Hepatocyte (in vitro differentiated cells): ENCODE measurements at regions not wholly inside any gene's neighbourhood (a gene's known extent, or its start where the extent isn't known, plus 50 kb on each side); places are given as distances from the start of the nearest gene placed in this dataset.

Experiments
- DNase-seq: peaks from one replicate; pipeline ENCODE4 v3.0.0-alpha.2; 2016; ENCODE audit warnings: low spot score
- H2AFZ ChIP-seq: fragments of 200-600 bp; sonication (generic); 2 replicates; pipeline ENCODE4 v1.6.0; 2016; ENCODE audit warnings: antibody characterized with exemption, mild to moderate bottlenecking
- H3K27ac ChIP-seq: fragments of 200-600 bp; sonication (generic); 2 replicates; pipeline ENCODE4 v1.5.1; 2016; ENCODE audit warnings: mild to moderate bottlenecking
- H3K27me3 ChIP-seq: fragments of 200-600 bp; sonication (generic); 2 replicates; pipeline ENCODE4 v1.6.1; 2016
- H3K36me3 ChIP-seq: fragments of 200-600 bp; sonication (generic); replicated peaks from 2 replicates; pipeline ENCODE4 v1.5.1; 2016; ENCODE audit warnings: low read depth; ENCODE audit not compliant: insufficient read depth
- H3K4me1 ChIP-seq: fragments of 200-600 bp; sonication (generic); 2 replicates; pipeline ENCODE4 v1.5.1; 2016; ENCODE audit warnings: mild to moderate bottlenecking, moderate library complexity; ENCODE audit not compliant: insufficient read depth
- H3K4me2 ChIP-seq: fragments of 200-600 bp; sonication (generic); 2 replicates; pipeline ENCODE4 v1.6.0; 2016
- H3K4me3 ChIP-seq: fragments of 200-600 bp; sonication (generic); 2 replicates; pipeline ENCODE4 v1.5.1; 2016; ENCODE audit warnings: mild to moderate bottlenecking
- H3K79me2 ChIP-seq: fragments of 200-600 bp; sonication (generic); 2 replicates; pipeline ENCODE4 v1.6.0; 2017; ENCODE audit warnings: mild to moderate bottlenecking
- H3K9me2 ChIP-seq: fragments of 200-600 bp; sonication (generic); replicated peaks from 2 replicates; pipeline ENCODE4 v1.6.0; 2017; ENCODE audit warnings: mild to moderate bottlenecking; ENCODE audit not compliant: insufficient read depth
- H3K9me3 ChIP-seq: fragments of 200-600 bp; sonication (generic); 2 replicates; pipeline ENCODE4 v1.5.1; 2016; ENCODE audit warnings: low read depth, mild to moderate bottlenecking
- H4K20me1 ChIP-seq: fragments of 200-600 bp; sonication (generic); 2 replicates; pipeline ENCODE4 v1.6.0; 2016; ENCODE audit warnings: mild to moderate bottlenecking; ENCODE audit not compliant: insufficient read depth, poor library complexity, severe bottlenecking
- EZH2 ChIP-seq: fragments of 200-600 bp; sonication (generic); IDR thresholded peaks from 2 replicates; pipeline ENCODE4 v1.6.1; 2016; ENCODE audit warnings: antibody characterized with exemption, mild to moderate bottlenecking, borderline replicate concordance
- EZH2phosphoT487 ChIP-seq: fragments of 200-600 bp; sonication (generic); IDR thresholded peaks from one replicate; pipeline ENCODE4 v1.6.1; 2018; ENCODE audit warnings: antibody characterized with exemption, mild to moderate bottlenecking, low read depth, moderate library complexity; ENCODE audit not compliant: unreplicated experiment, severe bottlenecking
- WGBS: methylation state at CpG from one replicate; pipeline ENCODE4 v1.1.6; 2016; ENCODE audit warnings: low lambda C conversion rate; ENCODE audit errors: missing lambda C conversion rate; 5-methylcytosine and 5-hydroxymethylcytosine counted together
- TF ChIP-seq, protein P1 (sequence below): fragments of 200-600 bp; sonication (generic); IDR thresholded peaks from 2 replicates; pipeline ENCODE4 v1.5.1; 2016; ENCODE audit warnings: antibody characterized with exemption, mild to moderate bottlenecking; ENCODE audit not compliant: poor library complexity

DNA sequence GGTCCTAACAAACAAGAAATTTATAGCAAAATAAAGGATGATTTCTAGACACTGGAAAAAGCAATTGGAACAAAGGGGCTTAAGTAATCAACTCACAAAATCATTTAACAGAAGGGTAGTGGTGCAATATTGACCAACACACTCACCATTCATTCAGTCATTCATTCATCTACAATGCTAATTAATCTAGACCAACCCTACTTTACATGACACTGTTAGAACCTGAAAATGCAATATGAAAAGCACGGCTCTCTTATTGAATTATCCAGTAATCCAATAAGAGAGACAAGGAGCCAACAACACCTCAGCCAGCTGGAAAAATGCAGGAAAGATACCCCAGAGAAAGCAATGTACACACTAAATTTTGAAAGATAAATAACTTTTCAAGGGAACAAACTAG, 310.8 kb upstream of the NR5A2 start:
- Histone ChIP-seq H3K4me2 (no peak overlapping the region), H3K4me1 (no peaks in the 10 kb centered on the region)

GRCh38 chr1:199719156-199719842, 308.2 kb upstream of the NR5A2 start:
- H3K79me2 ChIP-seq = no peaks in the 10 kb centered on the region
- WGBS = 75% methylated on average over 3 of the region's 3 CpGs
- TF ChIP-seq, protein P1, sequence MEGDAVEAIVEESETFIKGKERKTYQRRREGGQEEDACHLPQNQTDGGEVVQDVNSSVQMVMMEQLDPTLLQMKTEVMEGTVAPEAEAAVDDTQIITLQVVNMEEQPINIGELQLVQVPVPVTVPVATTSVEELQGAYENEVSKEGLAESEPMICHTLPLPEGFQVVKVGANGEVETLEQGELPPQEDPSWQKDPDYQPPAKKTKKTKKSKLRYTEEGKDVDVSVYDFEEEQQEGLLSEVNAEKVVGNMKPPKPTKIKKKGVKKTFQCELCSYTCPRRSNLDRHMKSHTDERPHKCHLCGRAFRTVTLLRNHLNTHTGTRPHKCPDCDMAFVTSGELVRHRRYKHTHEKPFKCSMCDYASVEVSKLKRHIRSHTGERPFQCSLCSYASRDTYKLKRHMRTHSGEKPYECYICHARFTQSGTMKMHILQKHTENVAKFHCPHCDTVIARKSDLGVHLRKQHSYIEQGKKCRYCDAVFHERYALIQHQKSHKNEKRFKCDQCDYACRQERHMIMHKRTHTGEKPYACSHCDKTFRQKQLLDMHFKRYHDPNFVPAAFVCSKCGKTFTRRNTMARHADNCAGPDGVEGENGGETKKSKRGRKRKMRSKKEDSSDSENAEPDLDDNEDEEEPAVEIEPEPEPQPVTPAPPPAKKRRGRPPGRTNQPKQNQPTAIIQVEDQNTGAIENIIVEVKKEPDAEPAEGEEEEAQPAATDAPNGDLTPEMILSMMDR = no peak
- TF ChIP-seq EZH2 (no peak), EZH2phosphoT487 (no peak)
- DNase-seq = no peak
- H3K27ac ChIP-seq = no peak overlapping the region
- no peak overlapping the region for H3K4me3 ChIP-seq
- H3K9me3 ChIP-seq = no peaks in the 10 kb centered on the region
- H3K27me3 ChIP-seq = no peaks in the 10 kb centered on the region
- no peaks in the 10 kb centered on the region for H3K4me1 ChIP-seq
- H3K4me2 ChIP-seq = no peak overlapping the region
- no peaks in the 10 kb centered on the region for H3K36me3 ChIP-seq
- no peaks in the 10 kb centered on the region for H3K9me2 ChIP-seq
- H2AFZ ChIP-seq = no peak overlapping the region
- no peaks in the 10 kb centered on the region for H4K20me1 ChIP-seq

More for the DNA sequence above, 310.8 kb upstream of the NR5A2 start:
- Histone ChIP-seq H3K4me3 (no peak overlapping the region), H3K27me3 (no peaks in the 10 kb centered on the region), H3K9me3 (no peaks in the 10 kb centered on the region), H3K27ac (no peak overlapping the region), H3K79me2 (no peaks in the 10 kb centered on the region), H3K36me3 (no peaks in the 10 kb centered on the region), H4K20me1 (no peaks in the 10 kb centered on the region), H3K9me2 (no peaks in the 10 kb centered on the region), H2AFZ (no peak overlapping the region)
- 75% methylated on average over 1 of the region's 1 CpG for WGBS
- no peak for TF ChIP-seq EZH2
- no peak for TF ChIP-seq EZH2phosphoT487
- TF ChIP-seq, protein P1 = no peak
- no peak for DNase-seq

- Histone ChIP-seq H3K27me3 (no peaks in the 10 kb centered on the region), H3K9me3 (no peaks in the 10 kb centered on the region), H3K79me2 (no peaks in the 10 kb centered on the region), H3K4me3 (no peak overlapping the region), H3K27ac (no peak overlapping the region), H3K36me3 (no peaks in the 10 kb centered on the region), H2AFZ (no peak overlapping the region), H3K4me1 (no peaks in the 10 kb centered on the region), H4K20me1 (no peaks in the 10 kb centered on the region), H3K9me2 (no peaks in the 10 kb centered on the region), H3K4me2 (no peak overlapping the region)
- WGBS = 3% methylated on average over 2 of the region's 2 CpGs
- no peak for DNase-seq
- TF ChIP-seq EZH2phosphoT487 (no peak), EZH2 (no peak)
- TF ChIP-seq, protein P1 = no peak
Observed at GRCh38 chr1:199720496-199720895, 307.0 kb upstream of the NR5A2 start.
